Lower leg skin (tissue), 4 donors: ENCODE measurements at regions not wholly inside any gene's neighbourhood (a gene's known extent, or its start where the extent isn't known, plus 50 kb on each side); places are given as distances from the start of the nearest gene placed in this dataset.

ENCODE experiments used
- DNase-seq, 2 donors: peaks; one replicate each; pipeline ENCODE4 v3.0.0-alpha.2; 2019; ENCODE audit warnings: low spot score in 2 of 2
- H3K4me3 ChIP-seq: fragments of 200-600 bp; sonication (generic); 2 replicates; pipeline ENCODE4 v1.5.1; 2017; ENCODE audit warnings: mild to moderate bottlenecking, low read depth; ENCODE audit not compliant: poor library complexity, severe bottlenecking
- CTCF ChIP-seq, 3 donors: fragments of 450-650 bp; IDR thresholded peaks; one replicate each; pipeline ENCODE4 v1.5.1; 2016; ENCODE audit warnings: antibody characterized with exemption in 3 of 3, mild to moderate bottlenecking in 3 of 3, moderate library complexity in 2 of 3
- POLR2A ChIP-seq, 2 donors: fragments of 450-650 bp; IDR thresholded peaks; one replicate each; pipeline ENCODE4 v1.6.1; 2016 to 2017; ENCODE audit warnings: antibody characterized with exemption in 2 of 2, mild to moderate bottlenecking in 1 of 2, moderate library complexity in 1 of 2
- WGBS, 2 donors: methylation state at CpG; one replicate each; pipeline ENCODE4 v1.1.5; 2018; 5-methylcytosine and 5-hydroxymethylcytosine counted together
- intact Hi-C: fragments of 100-400 bp; cut with DNase I; formaldehyde crosslinking; loops from one replicate; pipeline ENCODE4 v1.15.0; 2023; ENCODE audit warnings: low total_unique reads

GRCh38 chr2:209371407-209371806 is 52.4 kb upstream of the MAP2 start:
- no peak overlapping the region for H3K4me3 ChIP-seq
- WGBS, 2 donors = 68 to 81% methylated on average over 2 of the region's 2 CpGs
- TF ChIP-seq CTCF (IDR thresholded peaks at IDR 0.05) = no peak
- no peak for TF ChIP-seq POLR2A (IDR thresholded peaks at IDR 0.05)
- DNase-seq = no peak
- intact Hi-C loops = no loop called here
